OCI-LY1 (cell line): ENCODE measurements at regions not wholly inside any gene's neighbourhood (a gene's known extent, or its start where the extent isn't known, plus 50 kb on each side); places are given as distances from the start of the nearest gene placed in this dataset.

Experiments
- H2AFZ ChIP-seq: fragments of 200-600 bp; sonication (generic), shearing (Covaris generic); 2 replicates; pipeline ENCODE4 v1.6.0; 2014; ENCODE audit warnings: antibody characterized with exemption, mild to moderate bottlenecking, low read length
- H3F3A ChIP-seq: fragments of 200-600 bp; sonication (generic), shearing (Covaris generic); 2 replicates; pipeline ENCODE4 v1.6.0; 2014; ENCODE audit warnings: mild to moderate bottlenecking, antibody characterized with exemption, low read length, moderate library complexity; ENCODE audit not compliant: insufficient read depth
- H3K27ac ChIP-seq: fragments of 200-600 bp; sonication (generic); 2 replicates; pipeline ENCODE4 v1.5.1; 2014; ENCODE audit warnings: low read length, mixed run types, mild to moderate bottlenecking, low read depth; ENCODE audit not compliant: poor library complexity, severe bottlenecking
- H3K27me3 ChIP-seq: fragments of 200-600 bp; sonication (generic); 2 replicates; pipeline ENCODE4 v1.6.0; 2014; ENCODE audit warnings: antibody characterized with exemption, mild to moderate bottlenecking, low read length, moderate library complexity; ENCODE audit not compliant: insufficient read depth
- H3K36me3 ChIP-seq: fragments of 200-600 bp; sonication (generic); 2 replicates; pipeline ENCODE4 v1.6.1; 2014; ENCODE audit warnings: mild to moderate bottlenecking, antibody characterized with exemption, low read length, moderate library complexity, mixed read lengths; ENCODE audit not compliant: insufficient read depth
- H3K4me1 ChIP-seq: fragments of 200-600 bp; sonication (generic); 2 replicates; pipeline ENCODE4 v1.5.1; 2014; ENCODE audit warnings: mild to moderate bottlenecking, low read length, moderate library complexity; ENCODE audit not compliant: insufficient read depth, severe bottlenecking
- H3K4me2 ChIP-seq: fragments of 200-600 bp; sonication (generic), shearing (Covaris generic); 2 replicates; pipeline ENCODE4 v1.6.1; 2014; ENCODE audit warnings: low read length
- H3K4me3 ChIP-seq: fragments of 200-600 bp; sonication (generic); 2 replicates; pipeline ENCODE4 v1.5.1; 2014; ENCODE audit warnings: low read length, low read depth, mild to moderate bottlenecking, mixed read lengths; ENCODE audit not compliant: poor library complexity, severe bottlenecking
- H3K79me2 ChIP-seq: fragments of 200-600 bp; shearing (Covaris generic); 2 replicates; pipeline ENCODE4 v1.6.1; 2016; ENCODE audit warnings: mixed run types, low read length, mixed read lengths; ENCODE audit not compliant: insufficient read depth
- H3K9ac ChIP-seq: fragments of 200-600 bp; sonication (generic), shearing (Covaris generic); 2 replicates; pipeline ENCODE4 v1.6.1; 2014; ENCODE audit warnings: mild to moderate bottlenecking, low read length, mixed read lengths
- H3K9me2 ChIP-seq: fragments of 200-600 bp; sonication (generic), shearing (Covaris generic); 2 replicates; pipeline ENCODE4 v1.6.1; 2014; ENCODE audit warnings: low read depth, mild to moderate bottlenecking, low read length, mixed read lengths
- H3K9me3 ChIP-seq: fragments of 200-600 bp; shearing (Covaris generic); 2 replicates; pipeline ENCODE4 v1.6.1; 2014; ENCODE audit warnings: low read length, mixed read lengths
- H4K20me1 ChIP-seq: fragments of 200-600 bp; sonication (generic), shearing (Covaris generic); 2 replicates; pipeline ENCODE4 v1.6.0; 2016; ENCODE audit warnings: mild to moderate bottlenecking, low read length; ENCODE audit not compliant: insufficient read depth
- EZH2 ChIP-seq: fragments of 200-600 bp; sonication (generic), shearing (Covaris generic); IDR thresholded peaks from 2 replicates; pipeline ENCODE4 v1.8.0; 2017; ENCODE audit warnings: borderline replicate concordance, mixed run types, mild to moderate bottlenecking, antibody characterized with exemption, low read length, moderate library complexity, mixed read lengths
- TF ChIP-seq, protein P1 (sequence below): fragments of 200-600 bp; sonication (generic), shearing (Covaris generic); IDR thresholded peaks from 2 replicates; pipeline ENCODE4 v1.5.1; 2017; ENCODE audit warnings: mild to moderate bottlenecking, antibody characterized with exemption, low read length, moderate library complexity, mixed read lengths

DNA sequence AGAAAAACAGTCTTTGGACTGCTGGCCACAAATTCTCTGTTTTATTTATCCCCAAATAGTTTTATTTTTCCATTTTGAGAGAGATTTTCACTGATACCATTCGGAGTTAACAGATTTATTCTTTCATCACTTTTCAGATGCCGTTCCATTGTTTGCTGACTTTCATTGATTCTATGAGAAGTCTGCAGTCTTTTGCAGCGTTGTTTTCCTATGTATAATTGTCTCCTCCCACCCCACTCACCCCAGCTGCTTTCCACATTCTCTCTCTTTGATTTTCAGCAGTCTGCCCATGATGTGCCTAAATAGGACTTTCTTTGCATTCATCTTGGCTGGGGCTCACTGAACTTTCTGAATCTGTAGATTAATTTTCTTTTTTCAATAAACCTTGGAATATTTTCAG, 107.6 kb downstream of the C9orf50 start:
- Histone ChIP-seq H2AFZ (no peak overlapping the region), H3K4me3 (no peak overlapping the region), H3K27ac (no peak overlapping the region), H3K9ac (no peak overlapping the region), H3K79me2 (no peaks in the 10 kb centered on the region), H3K9me3 (peaks cover 18% of the 10 kb centered on the region), H3K27me3 (no peaks in the 10 kb centered on the region; the same call in 1 of the 2 replicates), H3K36me3 (no peaks in the 10 kb centered on the region), H3K9me2 (no peaks in the 10 kb centered on the region), H3K4me2 (no peak overlapping the region), H3K4me1 (no peaks in the 10 kb centered on the region), H4K20me1 (no peaks in the 10 kb centered on the region), H3F3A (no peaks in the 10 kb centered on the region)
- no peak for TF ChIP-seq EZH2
- TF ChIP-seq, protein P1, sequence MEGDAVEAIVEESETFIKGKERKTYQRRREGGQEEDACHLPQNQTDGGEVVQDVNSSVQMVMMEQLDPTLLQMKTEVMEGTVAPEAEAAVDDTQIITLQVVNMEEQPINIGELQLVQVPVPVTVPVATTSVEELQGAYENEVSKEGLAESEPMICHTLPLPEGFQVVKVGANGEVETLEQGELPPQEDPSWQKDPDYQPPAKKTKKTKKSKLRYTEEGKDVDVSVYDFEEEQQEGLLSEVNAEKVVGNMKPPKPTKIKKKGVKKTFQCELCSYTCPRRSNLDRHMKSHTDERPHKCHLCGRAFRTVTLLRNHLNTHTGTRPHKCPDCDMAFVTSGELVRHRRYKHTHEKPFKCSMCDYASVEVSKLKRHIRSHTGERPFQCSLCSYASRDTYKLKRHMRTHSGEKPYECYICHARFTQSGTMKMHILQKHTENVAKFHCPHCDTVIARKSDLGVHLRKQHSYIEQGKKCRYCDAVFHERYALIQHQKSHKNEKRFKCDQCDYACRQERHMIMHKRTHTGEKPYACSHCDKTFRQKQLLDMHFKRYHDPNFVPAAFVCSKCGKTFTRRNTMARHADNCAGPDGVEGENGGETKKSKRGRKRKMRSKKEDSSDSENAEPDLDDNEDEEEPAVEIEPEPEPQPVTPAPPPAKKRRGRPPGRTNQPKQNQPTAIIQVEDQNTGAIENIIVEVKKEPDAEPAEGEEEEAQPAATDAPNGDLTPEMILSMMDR = no peak

GRCh38 chr9:129511285-129511900, 109.5 kb downstream of the C9orf50 start:
- Histone ChIP-seq H3K9me2 (no peaks in the 10 kb centered on the region), H2AFZ (no peak overlapping the region), H3K79me2 (no peaks in the 10 kb centered on the region), H3K4me2 (no peak overlapping the region), H3K36me3 (no peaks in the 10 kb centered on the region), H3K27me3 (no peaks in the 10 kb centered on the region; the same call in 1 of the 2 replicates), H3K9me3 (peaks cover 18% of the 10 kb centered on the region), H3K9ac (no peak overlapping the region), H3K4me3 (no peak overlapping the region), H3K27ac (no peak overlapping the region), H4K20me1 (no peaks in the 10 kb centered on the region), H3K4me1 (no peaks in the 10 kb centered on the region), H3F3A (no peaks in the 10 kb centered on the region)
- no peak for TF ChIP-seq EZH2
- TF ChIP-seq, protein P1 = no peak

GRCh38 chr9:129509533-129509928, 111.4 kb downstream of the C9orf50 start:
- H3F3A ChIP-seq = no peaks in the 10 kb centered on the region
- H3K4me3 ChIP-seq = no peak overlapping the region
- H3K4me2 ChIP-seq = no peak overlapping the region
- TF ChIP-seq EZH2 = no peak
- TF ChIP-seq, protein P1 = no peak
- no peak overlapping the region for H2AFZ ChIP-seq
- no peaks in the 10 kb centered on the region for H3K36me3 ChIP-seq
- H3K27me3 ChIP-seq = no peaks in the 10 kb centered on the region; the same call in 1 of the 2 replicates
- no peaks in the 10 kb centered on the region for H3K79me2 ChIP-seq
- no peaks in the 10 kb centered on the region for H4K20me1 ChIP-seq
- no peak overlapping the region for H3K9ac ChIP-seq
- H3K4me1 ChIP-seq = no peaks in the 10 kb centered on the region
- no peak overlapping the region for H3K27ac ChIP-seq
- H3K9me3 ChIP-seq = peaks cover 14% of the 10 kb centered on the region
- H3K9me2 ChIP-seq = no peaks in the 10 kb centered on the region
